Left lobe of liver (tissue), 2 donors: ENCODE measurements at regions not wholly inside any gene's neighbourhood (a gene's known extent, or its start where the extent isn't known, plus 50 kb on each side); places are given as distances from the start of the nearest gene placed in this dataset.
"Not testable (repeated sequence)": the region's sequence is repeated elsewhere in the genome, so short reads cannot be mapped to it uniquely, and the experiment has no call there.

ENCODE experiments used
- ATAC-seq: fragments of 200-7000 bp; cut with Tn5 transposase; one replicate; pipeline ENCODE4 v1.9.1; 2020; ENCODE audit warnings: mild to moderate bottlenecking, moderate library complexity
- DNase-seq: peaks from one replicate; pipeline ENCODE4 v3.0.0-alpha.2; 2020; ENCODE audit warnings: low spot score
- donor health status: DM: no; HTN: no; CAD: no; lungs with moderate emphysema.
- donor health status: DM: no; HTN: yes; CAD: no.

- ATAC-seq, DNase-seq: not testable (repeated sequence)
These were observed 565.3 kb upstream of the GOLIM4 start for GRCh38 chr3:168660879-168661657.

GRCh38 chr3:168659015-168659414, 563.3 kb upstream of the GOLIM4 start:
- ATAC-seq: no peak
- no peak for DNase-seq

- ATAC-seq (no peak), DNase-seq (no peak)
These were observed 559.9 kb upstream of the GOLIM4 start for GRCh38 chr3:168655611-168656010.

- DNase-seq: no peak
- ATAC-seq: no peak
These were observed 559.0 kb upstream of the GOLIM4 start for GRCh38 chr3:168654700-168655099.

GRCh38 chr3:168653255-168653654, 557.5 kb upstream of the GOLIM4 start:
- no peak for ATAC-seq
- no peak for DNase-seq

- DNase-seq: no peak
- ATAC-seq: no peak
These were observed 552.6 kb upstream of the GOLIM4 start for GRCh38 chr3:168648321-168648720.

- no peak for ATAC-seq
- no peak for DNase-seq
These were observed 551.9 kb upstream of the GOLIM4 start for GRCh38 chr3:168647582-168647981.

- no peak for DNase-seq
- no peak for ATAC-seq
These were observed 549.5 kb upstream of the GOLIM4 start for GRCh38 chr3:168645180-168645579.

GRCh38 chr3:168628549-168628948, 532.8 kb upstream of the GOLIM4 start:
- DNase-seq: no peak

GRCh38 chr3:168625477-168625876, 529.8 kb upstream of the GOLIM4 start:
- ATAC-seq (no peak), DNase-seq (no peak)

More at GRCh38 chr3:168628549-168628948, 532.8 kb upstream of the GOLIM4 start:
- no peak for ATAC-seq

GRCh38 chr3:168624892-168625448, 529.2 kb upstream of the GOLIM4 start:
- ATAC-seq (no peak), DNase-seq (no peak)

- DNase-seq (no peak), ATAC-seq (no peak)
These were observed 528.5 kb upstream of the GOLIM4 start for GRCh38 chr3:168624195-168624594.

GRCh38 chr3:168622795-168623194, 527.1 kb upstream of the GOLIM4 start:
- DNase-seq (no peak), ATAC-seq (no peak)

GRCh38 chr3:168620854-168621253, 525.1 kb upstream of the GOLIM4 start:
- peak; percentile 67 for DNase-seq
- peak; percentile 100 for ATAC-seq

- ATAC-seq (no peak), DNase-seq (no peak)
These were observed 523.2 kb upstream of the GOLIM4 start for GRCh38 chr3:168618827-168619470.

- DNase-seq: no peak
- no peak for ATAC-seq
These were observed 521.9 kb upstream of the GOLIM4 start for GRCh38 chr3:168617658-168618057.

GRCh38 chr3:168616915-168617314, 521.2 kb upstream of the GOLIM4 start:
- DNase-seq (no peak), ATAC-seq (no peak)

- ATAC-seq: no peak
- DNase-seq: no peak
These were observed 519.8 kb upstream of the GOLIM4 start for GRCh38 chr3:168615493-168616020.

- ATAC-seq (no peak), DNase-seq (no peak)
These were observed 517.4 kb upstream of the GOLIM4 start for GRCh38 chr3:168613151-168613550.

GRCh38 chr3:168612671-168613070, 516.9 kb upstream of the GOLIM4 start:
- DNase-seq (no peak), ATAC-seq (no peak)

- ATAC-seq (no peak), DNase-seq (no peak)
These were observed 516.1 kb upstream of the GOLIM4 start for GRCh38 chr3:168611826-168612225.

- DNase-seq (no peak), ATAC-seq (no peak)
These were observed 513.2 kb upstream of the GOLIM4 start for GRCh38 chr3:168608926-168609325.
